ENCODE measurements at regions not wholly inside any gene's neighbourhood (a gene's known extent, or its start where the extent isn't known, plus 50 kb on each side); places are given as distances from the start of the nearest gene placed in this dataset.

DNA sequence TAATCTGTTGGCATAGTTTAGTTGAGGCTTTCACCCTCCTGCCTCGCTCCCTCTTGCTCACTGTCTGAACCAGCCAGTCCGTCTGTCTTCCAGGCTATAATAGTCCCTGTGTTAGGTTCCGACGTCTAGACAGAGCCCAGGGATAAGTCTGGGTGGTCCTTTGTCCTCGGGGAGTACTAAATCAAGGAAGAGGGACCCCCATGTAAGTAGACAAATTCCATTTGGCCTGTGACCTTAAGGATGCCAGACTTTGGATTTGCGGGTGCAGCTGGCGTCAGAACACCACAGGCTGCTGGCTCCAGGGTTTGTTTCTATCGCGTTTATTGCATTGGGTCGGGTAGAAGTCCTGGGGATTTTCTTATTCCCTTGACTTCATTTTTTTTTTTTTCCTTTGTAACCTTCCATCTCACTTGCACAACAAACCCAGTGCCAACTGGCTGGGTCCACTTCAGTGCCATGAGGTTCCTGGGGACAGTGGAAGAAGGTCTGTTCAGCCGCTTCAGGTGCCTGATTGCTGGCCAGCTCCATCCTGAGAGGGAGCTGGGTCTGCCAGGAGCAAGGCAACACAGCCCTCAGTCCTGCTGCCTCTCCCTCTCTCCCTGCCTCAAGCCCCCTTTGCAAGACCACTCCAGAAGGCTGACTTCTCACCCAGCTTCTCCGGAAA lies 95.4 kb upstream of the KLHL25 start:
- DNase-seq (ENCODE audit: low read depth in 2 of 2) = no peak

GRCh38 chr15:85890620-85890980 lies 95.9 kb upstream of the KLHL25 start:
- no peak for DNase-seq (ENCODE audit: low read depth in 2 of 2)

DNA sequence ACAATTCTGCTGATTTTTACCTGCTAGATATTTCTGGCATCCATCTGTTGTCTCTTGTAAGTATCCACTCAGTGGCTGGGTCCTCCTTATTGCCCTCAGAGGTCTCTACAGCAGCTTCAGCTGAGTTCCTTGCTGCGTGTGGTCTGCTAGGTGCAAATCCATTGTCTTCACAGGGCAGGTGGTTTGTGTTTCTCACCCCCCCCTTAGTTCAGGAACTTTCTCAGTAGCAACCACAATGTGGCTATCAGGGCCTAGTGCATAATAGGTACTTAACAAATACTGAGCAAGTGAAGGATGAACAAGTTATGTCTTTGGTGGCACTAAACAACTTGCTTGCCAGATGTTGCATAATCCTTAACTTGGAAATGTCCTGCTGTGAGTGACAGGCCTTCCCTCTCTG lies 96.7 kb upstream of the KLHL25 start:
- no peak for DNase-seq (ENCODE audit: low read depth in 2 of 2)

- DNase-seq (ENCODE audit: low read depth in 2 of 2) = no peak
Observed at GRCh38 chr15:85892232-85892631, 97.5 kb upstream of the KLHL25 start.

DNA sequence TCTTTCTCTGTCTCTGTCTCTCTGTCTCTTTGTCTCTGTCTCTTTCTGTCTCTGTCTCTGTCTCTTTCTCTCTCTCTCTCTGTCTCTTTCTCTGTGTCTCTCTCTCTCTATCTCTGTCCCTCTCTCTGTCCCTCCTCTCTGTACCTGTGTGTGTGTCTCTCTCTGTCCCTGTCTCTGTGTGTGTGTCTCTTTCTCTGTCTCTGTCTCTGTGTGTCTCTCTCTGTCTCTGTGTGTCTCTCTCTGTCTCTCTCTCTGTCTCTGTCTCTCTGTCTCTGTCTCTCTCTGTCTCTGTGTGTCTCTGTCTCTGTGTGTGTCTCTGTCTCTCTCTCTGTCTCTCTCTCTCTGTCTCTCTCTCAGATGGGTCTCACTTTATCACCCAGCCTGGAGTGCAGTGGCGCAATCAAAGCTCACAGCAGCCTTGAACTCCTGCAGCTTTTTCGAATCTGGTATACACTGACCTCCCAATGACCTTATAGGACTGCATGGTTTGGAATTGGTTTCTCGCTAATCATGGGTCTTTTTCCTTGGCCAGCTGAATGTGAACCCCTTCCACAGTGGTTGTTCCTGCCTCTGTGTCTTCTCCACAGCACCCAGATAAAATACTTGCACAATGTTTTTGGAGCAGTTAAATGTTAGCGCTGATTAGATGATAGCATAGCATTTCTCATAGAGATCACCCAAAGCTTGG lies 102.6 kb upstream of the KLHL25 start:
- DNase-seq (ENCODE audit: low read depth in 2 of 2) = no peak

DNA sequence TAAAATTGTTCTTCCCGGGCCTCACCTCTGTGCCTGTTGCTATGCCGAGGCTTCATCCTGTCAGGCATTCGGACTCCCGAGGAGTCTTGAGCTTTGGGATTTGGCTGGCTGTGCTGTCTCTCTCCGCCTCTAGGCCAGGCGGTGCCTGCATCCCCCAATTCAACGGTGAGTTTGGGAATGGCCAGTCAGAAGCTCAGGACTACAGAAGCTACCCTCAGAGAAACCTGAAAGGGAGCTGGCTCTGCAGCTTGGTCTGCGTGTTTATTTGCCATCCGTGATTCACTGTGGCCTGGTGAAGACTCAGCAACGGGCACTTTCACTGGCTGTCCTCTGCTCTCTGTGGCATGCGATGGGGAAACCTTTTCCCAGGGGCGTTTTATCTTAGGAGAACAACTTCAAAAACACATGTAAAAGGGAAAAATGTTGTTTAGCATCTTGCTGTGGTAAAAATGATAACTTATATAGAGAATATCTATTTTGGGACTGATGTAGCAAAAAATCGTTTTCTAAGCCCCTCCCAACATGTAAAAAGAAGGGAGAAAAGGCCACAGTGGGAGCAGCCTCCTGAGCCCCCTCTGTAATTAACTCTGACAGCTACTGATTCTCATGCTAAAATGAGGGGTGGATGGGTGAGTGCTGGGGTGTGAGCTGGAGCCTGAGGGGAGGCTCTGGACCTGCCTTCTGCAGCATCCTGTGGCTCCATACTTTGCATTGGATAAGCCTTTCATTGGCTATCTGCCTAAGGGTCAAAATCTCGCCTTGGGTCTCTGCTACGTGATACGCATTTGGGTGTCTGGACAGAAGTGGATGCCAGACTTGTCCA lies 103.4 kb upstream of the KLHL25 start:
- no peak for DNase-seq (ENCODE audit: low read depth in 2 of 2)

GRCh38 chr15:85899927-85900326 lies 105.2 kb upstream of the KLHL25 start:
- DNase-seq (ENCODE audit: low read depth in 2 of 2) = no peak

- DNase-seq (ENCODE audit: low read depth in 2 of 2) = no peak
Observed at GRCh38 chr15:85905751-85906450, 111.2 kb upstream of the KLHL25 start.

- no peak for DNase-seq (ENCODE audit: low read depth in 2 of 2)
Observed at GRCh38 chr15:85906640-85907039, 111.9 kb upstream of the KLHL25 start.

DNA sequence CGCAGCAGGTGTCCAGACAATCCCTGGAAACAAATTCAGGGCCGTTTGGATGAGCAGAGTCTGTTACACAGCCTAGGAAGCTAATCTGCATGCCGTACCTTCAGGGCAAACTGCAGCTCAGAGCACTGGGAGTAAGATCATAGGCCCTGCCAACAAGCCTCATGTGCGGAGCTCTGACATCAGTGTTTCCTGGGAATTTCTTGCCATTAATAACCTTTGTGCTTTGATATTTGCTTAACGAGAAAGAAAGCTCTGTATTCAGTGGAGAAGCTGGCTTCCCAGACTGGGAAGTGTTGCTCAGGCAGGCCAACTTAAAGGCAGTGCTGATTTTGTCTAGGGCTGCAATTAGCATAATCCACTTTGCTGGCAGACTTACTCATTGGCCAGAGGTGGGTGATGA lies 116.1 kb upstream of the KLHL25 start:
- no peak for DNase-seq (ENCODE audit: low read depth in 2 of 2)

- no peak for DNase-seq (ENCODE audit: low read depth in 2 of 2)
Observed at GRCh38 chr15:85913461-85913860, 118.7 kb upstream of the KLHL25 start.

DNA sequence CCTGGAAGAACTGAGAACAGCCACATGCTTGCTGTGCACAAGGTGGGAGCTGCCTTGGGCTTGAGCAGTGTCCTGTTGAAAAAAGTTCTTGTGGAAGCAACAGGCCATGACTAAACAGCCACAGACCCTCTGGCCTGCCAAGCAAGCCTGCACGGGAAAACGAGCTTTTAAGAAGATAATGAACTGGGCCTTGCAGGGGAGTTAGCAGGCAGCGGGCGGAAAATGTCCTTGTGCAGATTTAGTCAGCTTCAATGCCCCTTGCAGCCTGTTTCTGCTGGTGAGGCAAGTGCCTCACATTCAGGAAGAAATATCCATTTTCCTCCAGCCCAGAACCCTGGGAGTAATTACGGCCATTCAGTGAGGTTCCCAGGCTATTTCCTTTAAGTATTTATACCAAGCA lies 126.2 kb upstream of the KLHL25 start:
- DNase-seq (ENCODE audit: low read depth in 2 of 2) = no peak

GRCh38 chr15:85924088-85924487 lies 129.4 kb upstream of the KLHL25 start:
- no peak for DNase-seq (ENCODE audit: low read depth in 2 of 2)

- DNase-seq (ENCODE audit: low read depth in 2 of 2) = no peak
Observed at GRCh38 chr15:85925649-85926237, 131.0 kb upstream of the KLHL25 start.

DNA sequence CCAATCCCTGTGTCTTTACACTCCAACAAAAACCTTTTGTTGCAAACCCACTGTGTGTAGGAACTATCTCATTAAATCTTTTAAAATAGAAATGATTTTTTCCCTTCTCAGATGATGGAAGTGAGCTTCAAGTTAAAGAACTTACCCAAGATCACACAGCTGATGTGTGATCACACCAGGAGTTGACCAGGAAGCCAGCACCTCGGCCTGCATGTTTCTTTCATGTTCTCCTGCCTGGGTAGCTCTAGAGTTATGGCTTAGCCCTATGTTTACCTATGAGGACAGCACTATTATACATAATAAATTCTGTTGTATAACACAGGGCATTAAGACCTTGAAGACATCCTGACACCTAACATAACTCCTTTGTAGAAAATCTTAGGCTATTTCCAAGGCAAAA lies 132.1 kb upstream of the KLHL25 start:
- no peak for DNase-seq (ENCODE audit: low read depth in 2 of 2)

GRCh38 chr15:85927931-85928537 lies 133.3 kb upstream of the KLHL25 start:
- no peak for DNase-seq (ENCODE audit: low read depth in 2 of 2)

GRCh38 chr15:85929786-85930185 lies 135.1 kb upstream of the KLHL25 start:
- DNase-seq (ENCODE audit: low read depth in 2 of 2) = no peak

DNA sequence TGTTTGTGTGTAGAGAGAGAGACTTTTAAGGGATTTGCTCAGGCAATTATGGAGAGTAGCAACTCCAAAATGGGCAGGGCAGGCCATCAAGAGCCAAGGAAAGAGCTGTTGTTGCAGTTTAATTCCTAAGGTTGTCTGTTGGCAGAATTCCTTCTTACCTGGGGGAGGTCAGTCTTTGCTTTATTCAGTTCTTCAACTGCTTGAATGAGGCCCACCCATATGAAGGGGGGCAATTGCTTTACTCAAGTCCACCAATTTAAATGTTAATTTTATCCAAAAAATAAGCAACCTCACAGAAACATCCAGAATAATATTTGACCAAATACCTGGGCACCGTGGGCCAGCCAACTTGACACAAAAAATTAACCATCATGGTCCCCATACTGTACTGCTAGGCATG lies 137.7 kb upstream of the KLHL25 start:
- no peak for DNase-seq (ENCODE audit: low read depth in 2 of 2)

- DNase-seq (ENCODE audit: low read depth in 2 of 2) = no peak
Observed at GRCh38 chr15:85934691-85935090, 140.0 kb upstream of the KLHL25 start.

GRCh38 chr15:85935182-85935581 lies 140.5 kb upstream of the KLHL25 start:
- DNase-seq (ENCODE audit: low read depth in 2 of 2) = no peak

DNA sequence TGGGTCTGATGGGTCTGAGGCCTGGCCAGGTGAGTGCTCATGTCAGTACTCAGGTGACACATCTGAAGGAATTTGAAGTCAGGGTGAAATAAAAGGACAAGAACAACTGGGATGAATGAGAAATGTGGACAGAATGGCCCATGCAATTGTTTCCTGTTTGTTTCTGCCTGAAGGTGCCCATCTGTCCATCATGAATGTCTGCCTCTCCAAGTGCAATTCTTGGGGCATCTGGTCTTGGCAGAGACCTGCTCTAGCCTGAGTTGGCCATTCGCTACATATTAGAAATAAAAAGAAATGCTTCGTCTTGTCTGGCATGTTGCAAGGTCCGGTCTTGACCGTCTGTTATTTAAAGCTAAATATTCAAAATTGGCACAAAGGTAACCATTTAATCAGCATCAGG lies 142.0 kb upstream of the AGBL1 start:
- DNase-seq (ENCODE audit: low read depth in 2 of 2) = no peak
